ENCODE measurements at regions not wholly inside any gene's neighbourhood (a gene's known extent, or its start where the extent isn't known, plus 50 kb on each side); places are given as distances from the start of the nearest gene placed in this dataset.

GRCh38 chr19:28920269-28921066 is 292.5 kb downstream of the UQCRFS1 start:
- peak in 1 of 2 experiments; percentile 1 for DNase-seq

- no peak for DNase-seq
These were observed 295.3 kb downstream of the UQCRFS1 start for GRCh38 chr19:28917621-28918020.

- no peak for DNase-seq
These were observed 297.1 kb downstream of the UQCRFS1 start for GRCh38 chr19:28915737-28916460.

GRCh38 chr19:28915202-28915601 is 297.7 kb downstream of the UQCRFS1 start:
- no peak for DNase-seq

- DNase-seq, result no peak
These were observed 298.8 kb downstream of the UQCRFS1 start for GRCh38 chr19:28914173-28914572.

GRCh38 chr19:28913626-28914025 is 299.3 kb downstream of the UQCRFS1 start:
- DNase-seq, result no peak

GRCh38 chr19:28908941-28909340 is 304.0 kb downstream of the UQCRFS1 start:
- DNase-seq, result no peak

GRCh38 chr19:28907534-28907933 is 305.4 kb downstream of the UQCRFS1 start:
- DNase-seq, result no peak

- DNase-seq, result no peak
These were observed 307.0 kb downstream of the UQCRFS1 start for GRCh38 chr19:28905996-28906395.

GRCh38 chr19:28899703-28900102 is 313.2 kb downstream of the UQCRFS1 start:
- DNase-seq, result no peak

GRCh38 chr19:28898249-28898648 is 314.7 kb downstream of the UQCRFS1 start:
- DNase-seq, result no peak

- no peak for DNase-seq
These were observed 322.8 kb downstream of the UQCRFS1 start for GRCh38 chr19:28889941-28890670.

GRCh38 chr19:28887920-28888618 is 324.9 kb downstream of the UQCRFS1 start:
- no peak for DNase-seq

GRCh38 chr19:28886708-28887107 is 326.2 kb downstream of the UQCRFS1 start:
- no peak for DNase-seq

- no peak for DNase-seq
These were observed 327.0 kb downstream of the UQCRFS1 start for GRCh38 chr19:28885965-28886364.

- no peak for DNase-seq
These were observed 328.0 kb downstream of the UQCRFS1 start for GRCh38 chr19:28884786-28885476.

GRCh38 chr19:28883241-28883693 is 329.7 kb downstream of the UQCRFS1 start:
- DNase-seq, result no peak

GRCh38 chr19:28882818-28883217 is 330.1 kb downstream of the UQCRFS1 start:
- DNase-seq, result no peak

GRCh38 chr19:28881616-28882015 is 331.3 kb downstream of the UQCRFS1 start:
- DNase-seq, result peak; percentile 22 to 83

- DNase-seq, result no peak
These were observed 332.1 kb downstream of the UQCRFS1 start for GRCh38 chr19:28880735-28881401.

- DNase-seq, result peak; percentile 54 to 63
These were observed 333.9 kb downstream of the UQCRFS1 start for GRCh38 chr19:28878862-28879566.

All from AML-193 (cell line).